ENCODE measurements at regions not wholly inside any gene's neighbourhood (a gene's known extent, or its start where the extent isn't known, plus 50 kb on each side); places are given as distances from the start of the nearest gene placed in this dataset.
"Not testable (repeated sequence)": the region's sequence is repeated elsewhere in the genome, so short reads cannot be mapped to it uniquely, and the experiment has no call there.

GRCh38 chr6:67694127-67694526 lies 941.0 kb upstream of the ADGRB3 start:
- DNase-seq: no peak
- Histone ChIP-seq H3K27me3 (ENCODE audit: low read depth) (no peaks in the 10 kb centered on the region), H3K4me1 (no peaks in the 10 kb centered on the region), H3K27ac (replicated peaks) (no peak overlapping the region), H3K4me3 (no peak overlapping the region), H3K36me3 (no peaks in the 10 kb centered on the region), H3K9me3 (replicated peaks) (no peaks in the 10 kb centered on the region)
- intact Hi-C loops (cut with micrococcal nuclease): no loop called here
- TF ChIP-seq, protein P1, sequence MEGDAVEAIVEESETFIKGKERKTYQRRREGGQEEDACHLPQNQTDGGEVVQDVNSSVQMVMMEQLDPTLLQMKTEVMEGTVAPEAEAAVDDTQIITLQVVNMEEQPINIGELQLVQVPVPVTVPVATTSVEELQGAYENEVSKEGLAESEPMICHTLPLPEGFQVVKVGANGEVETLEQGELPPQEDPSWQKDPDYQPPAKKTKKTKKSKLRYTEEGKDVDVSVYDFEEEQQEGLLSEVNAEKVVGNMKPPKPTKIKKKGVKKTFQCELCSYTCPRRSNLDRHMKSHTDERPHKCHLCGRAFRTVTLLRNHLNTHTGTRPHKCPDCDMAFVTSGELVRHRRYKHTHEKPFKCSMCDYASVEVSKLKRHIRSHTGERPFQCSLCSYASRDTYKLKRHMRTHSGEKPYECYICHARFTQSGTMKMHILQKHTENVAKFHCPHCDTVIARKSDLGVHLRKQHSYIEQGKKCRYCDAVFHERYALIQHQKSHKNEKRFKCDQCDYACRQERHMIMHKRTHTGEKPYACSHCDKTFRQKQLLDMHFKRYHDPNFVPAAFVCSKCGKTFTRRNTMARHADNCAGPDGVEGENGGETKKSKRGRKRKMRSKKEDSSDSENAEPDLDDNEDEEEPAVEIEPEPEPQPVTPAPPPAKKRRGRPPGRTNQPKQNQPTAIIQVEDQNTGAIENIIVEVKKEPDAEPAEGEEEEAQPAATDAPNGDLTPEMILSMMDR (IDR thresholded peaks at IDR 0.05; ENCODE audit: borderline replicate concordance): no peak

DNA sequence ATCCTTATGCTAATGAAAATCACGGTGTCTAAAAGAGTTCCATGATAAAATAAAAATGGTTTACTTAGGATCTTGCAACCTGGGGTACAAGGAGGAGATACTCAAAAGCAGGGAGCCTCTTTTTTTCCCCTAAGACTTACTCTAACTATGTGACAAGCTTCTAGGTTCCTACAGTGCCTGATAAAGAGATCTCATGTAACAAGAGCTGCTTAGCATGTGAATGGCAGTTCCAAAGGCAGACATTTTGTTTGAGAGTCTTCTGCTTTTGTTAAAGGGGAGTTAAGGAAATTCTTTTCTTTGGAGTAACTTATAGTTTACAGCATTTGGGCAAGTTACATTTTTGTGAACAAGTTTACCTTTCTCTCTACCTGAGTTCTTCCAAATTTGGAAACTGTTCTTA lies 945.8 kb upstream of the ADGRB3 start:
- Histone ChIP-seq H3K27me3 (ENCODE audit: low read depth) (no peaks in the 10 kb centered on the region), H3K36me3 (no peaks in the 10 kb centered on the region), H3K4me1 (no peaks in the 10 kb centered on the region), H3K4me3 (no peak overlapping the region), H3K27ac (replicated peaks) (no peak overlapping the region), H3K9me3 (replicated peaks) (peaks cover 3% of the 10 kb centered on the region)
- TF ChIP-seq, protein P1 (IDR thresholded peaks at IDR 0.05; ENCODE audit: borderline replicate concordance): no peak
- no peak for DNase-seq
- intact Hi-C loops (cut with micrococcal nuclease): no loop called here

- Histone ChIP-seq H3K36me3 (no peaks in the 10 kb centered on the region), H3K27me3 (ENCODE audit: low read depth) (no peaks in the 10 kb centered on the region), H3K27ac (replicated peaks) (no peak overlapping the region), H3K9me3 (replicated peaks) (peaks cover 11% of the 10 kb centered on the region), H3K4me3 (no peak overlapping the region), H3K4me1 (no peaks in the 10 kb centered on the region)
- TF ChIP-seq, protein P1 (IDR thresholded peaks at IDR 0.05; ENCODE audit: borderline replicate concordance): no peak
- intact Hi-C loops (cut with micrococcal nuclease): no loop called here
- no peak for DNase-seq
Observed at GRCh38 chr6:67687396-67687795, 947.7 kb upstream of the ADGRB3 start.

DNA sequence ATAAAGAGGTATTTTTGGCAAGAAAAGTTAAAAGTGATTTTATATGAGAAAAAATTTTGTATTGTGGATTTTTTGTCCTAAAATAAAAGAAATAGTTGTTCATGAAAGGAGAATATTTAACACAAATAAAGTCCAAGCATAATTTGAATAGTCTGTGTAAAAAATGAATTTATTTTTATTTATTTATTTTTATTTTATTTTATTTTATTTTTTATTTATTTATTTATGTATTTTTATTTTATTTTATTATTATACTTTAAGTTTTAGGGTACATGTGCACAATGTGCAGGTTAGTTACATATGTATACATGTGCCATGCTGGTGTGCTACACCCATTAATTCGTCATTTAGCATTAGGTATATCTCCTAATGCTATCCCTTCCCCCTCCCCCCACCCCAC lies 948.9 kb upstream of the ADGRB3 start:
- intact Hi-C loops (cut with micrococcal nuclease); H3K27me3 ChIP-seq (ENCODE audit: low read depth); H3K27ac ChIP-seq (replicated peaks): not testable (repeated sequence)

GRCh38 chr6:67683960-67684359 lies 951.1 kb upstream of the ADGRB3 start:
- Histone ChIP-seq H3K36me3 (no peaks in the 10 kb centered on the region), H3K27ac (replicated peaks) (no peak overlapping the region), H3K27me3 (ENCODE audit: low read depth) (no peaks in the 10 kb centered on the region), H3K4me1 (no peaks in the 10 kb centered on the region), H3K9me3 (replicated peaks) (peaks cover 13% of the 10 kb centered on the region), H3K4me3 (no peak overlapping the region)
- intact Hi-C loops (cut with micrococcal nuclease): no loop called here
- TF ChIP-seq, protein P1 (IDR thresholded peaks at IDR 0.05; ENCODE audit: borderline replicate concordance): no peak
- DNase-seq: no peak

More for the DNA sequence above, 948.9 kb upstream of the ADGRB3 start:
- not testable (repeated sequence) for H3K4me1 ChIP-seq, DNase-seq, H3K4me3 ChIP-seq, H3K36me3 ChIP-seq
- peaks cover 13% of the 10 kb centered on the region for H3K9me3 ChIP-seq (replicated peaks)

GRCh38 chr6:67680297-67680932 lies 954.7 kb upstream of the ADGRB3 start:
- Histone ChIP-seq H3K4me1 (no peaks in the 10 kb centered on the region), H3K27ac (replicated peaks) (no peak overlapping the region), H3K4me3 (no peak overlapping the region), H3K27me3 (ENCODE audit: low read depth) (no peaks in the 10 kb centered on the region), H3K36me3 (no peaks in the 10 kb centered on the region), H3K9me3 (replicated peaks) (peaks cover 26% of the 10 kb centered on the region)
- TF ChIP-seq, protein P1 (IDR thresholded peaks at IDR 0.05; ENCODE audit: borderline replicate concordance): no peak
- no peak for DNase-seq
- intact Hi-C loops (cut with micrococcal nuclease): no loop called here

All from left ventricle myocardium inferior (tissue), 1 donor.